ENCODE measurements at regions not wholly inside any gene's neighbourhood (a gene's known extent, or its start where the extent isn't known, plus 50 kb on each side); places are given as distances from the start of the nearest gene placed in this dataset.
A peak's percentile ranks its signal among the peaks of the same experiment; 100 is the strongest.
"Not testable (repeated sequence)": the region's sequence is repeated elsewhere in the genome, so short reads cannot be mapped to it uniquely, and the experiment has no call there.

- CTCF ChIA-PET = no interaction called here
- peaks cover 0 to 6% (median 0%) of the 10 kb centered on the region in 11 donors for H3K9me3 Mint-ChIP-seq
Measured at GRCh38 chr5:23136958-23137357, 283.8 kb upstream of the CDH12 start.

GRCh38 chr5:23132231-23132630, 279.1 kb upstream of the CDH12 start:
- no peak for DNase-seq
- no peak overlapping the region for H3K4me3 ChIP-seq (ENCODE audit: low read length)
- H3K4me1 Mint-ChIP-seq = no peaks in the 10 kb centered on the region
- no peak overlapping the region for H3K27ac ChIP-seq (ENCODE audit: low read depth, low read length)
- H3K27ac Mint-ChIP-seq = no peak overlapping the region
- peaks cover 0 to 19% (median 1%) of the 10 kb centered on the region in 11 donors for H3K9me3 Mint-ChIP-seq
- intact Hi-C loops (cut with micrococcal nuclease) = no loop called here
- H3K4me3 Mint-ChIP-seq = no peak overlapping the region
- POLR2A ChIA-PET = no interaction called here
- ATAC-seq = no peak
- CTCF ChIA-PET = interaction anchor here (0.6 kb wide), 1 partner anchor 19 kb away, joined by 3 read pairs; no protein-coding TSS in a partner anchor
- no peaks in the 10 kb centered on the region for H3K9me3 ChIP-seq (ENCODE audit: control insufficient read depth in 2 of 3, low read length in 3 of 3)
- no peaks in the 10 kb centered on the region for H3K36me3 Mint-ChIP-seq
- H3K4me1 ChIP-seq (ENCODE audit: control insufficient read depth in 2 of 2, insufficient read depth in 2 of 2, low read length in 2 of 2) = no peaks in the 10 kb centered on the region
- no peaks in the 10 kb centered on the region for H3K27me3 Mint-ChIP-seq
- no peaks in the 10 kb centered on the region for H3K36me3 ChIP-seq (ENCODE audit: control insufficient read depth in 2 of 3, insufficient read depth in 3 of 3, low read length in 3 of 3)
- no peaks in the 10 kb centered on the region for H3K27me3 ChIP-seq (ENCODE audit: control insufficient read depth in 2 of 2, insufficient read depth in 2 of 2, low read length in 2 of 2)

More at GRCh38 chr5:23136958-23137357, 283.8 kb upstream of the CDH12 start:
- Histone ChIP-seq H3K27ac (ENCODE audit: low read depth, low read length) (no peak overlapping the region), H3K27me3 (ENCODE audit: control insufficient read depth in 2 of 2, insufficient read depth in 2 of 2, low read length in 2 of 2) (no peaks in the 10 kb centered on the region), H3K4me1 (ENCODE audit: control insufficient read depth in 2 of 2, insufficient read depth in 2 of 2, low read length in 2 of 2) (no peaks in the 10 kb centered on the region), H3K36me3 (ENCODE audit: control insufficient read depth in 2 of 3, insufficient read depth in 3 of 3, low read length in 3 of 3) (no peaks in the 10 kb centered on the region), H3K4me3 (ENCODE audit: low read length) (no peak overlapping the region), H3K9me3 (ENCODE audit: control insufficient read depth in 2 of 3, low read length in 3 of 3) (no peaks in the 10 kb centered on the region)
- H3K4me3 Mint-ChIP-seq = no peak overlapping the region
- DNase-seq = no peak
- no peaks in the 10 kb centered on the region for H3K4me1 Mint-ChIP-seq
- H3K36me3 Mint-ChIP-seq = no peaks in the 10 kb centered on the region
- POLR2A ChIA-PET = no interaction called here
- no peaks in the 10 kb centered on the region for H3K27me3 Mint-ChIP-seq
- intact Hi-C loops (cut with micrococcal nuclease) = no loop called here
- H3K27ac Mint-ChIP-seq = no peak overlapping the region
- ATAC-seq = no peak

GRCh38 chr5:23112237-23112636, 259.1 kb upstream of the CDH12 start:
- Mint-ChIP-seq H3K36me3 (no peaks in the 10 kb centered on the region), H3K4me3 (no peak overlapping the region), H3K9me3 (peaks cover 0 to 23% (median 1%) of the 10 kb centered on the region in 11 donors), H3K4me1 (no peaks in the 10 kb centered on the region), H3K27ac (no peak overlapping the region), H3K27me3 (no peaks in the 10 kb centered on the region)
- POLR2A ChIA-PET = no interaction called here
- Histone ChIP-seq H3K36me3 (ENCODE audit: control insufficient read depth in 2 of 3, insufficient read depth in 3 of 3, low read length in 3 of 3) (no peaks in the 10 kb centered on the region), H3K4me3 (ENCODE audit: low read length) (no peak overlapping the region), H3K27ac (ENCODE audit: low read depth, low read length) (no peak overlapping the region), H3K27me3 (ENCODE audit: control insufficient read depth in 2 of 2, insufficient read depth in 2 of 2, low read length in 2 of 2) (no peaks in the 10 kb centered on the region), H3K9me3 (ENCODE audit: control insufficient read depth in 2 of 3, low read length in 3 of 3) (no peaks in the 10 kb centered on the region), H3K4me1 (ENCODE audit: control insufficient read depth in 2 of 2, insufficient read depth in 2 of 2, low read length in 2 of 2) (no peaks in the 10 kb centered on the region)
- intact Hi-C loops (cut with micrococcal nuclease) = no loop called here
- ATAC-seq (no peak), DNase-seq (no peak)
- CTCF ChIA-PET = no interaction called here

GRCh38 chr5:23105021-23105420, 251.9 kb upstream of the CDH12 start:
- ChIA-PET CTCF (no interaction called here), POLR2A (no interaction called here)
- H3K27me3 ChIP-seq (ENCODE audit: control insufficient read depth in 2 of 2, insufficient read depth in 2 of 2, low read length in 2 of 2) = no peaks in the 10 kb centered on the region
- Mint-ChIP-seq H3K27ac (no peak overlapping the region), H3K4me1 (no peaks in the 10 kb centered on the region), H3K9me3 (peaks cover 2 to 37% (median 15%) of the 10 kb centered on the region in 11 donors), H3K4me3 (no peak overlapping the region), H3K27me3 (no peaks in the 10 kb centered on the region), H3K36me3 (peaks cover 0 to 4% (median 0%) of the 10 kb centered on the region in 5 donors)
- H3K4me3 ChIP-seq (ENCODE audit: low read length) = no peak overlapping the region
- H3K9me3 ChIP-seq (ENCODE audit: control insufficient read depth in 2 of 3, low read length in 3 of 3) = peaks cover 0 to 9% (median 0%) of the 10 kb centered on the region in 3 experiments
- no peak for DNase-seq
- H3K27ac ChIP-seq (ENCODE audit: low read depth, low read length) = no peak overlapping the region
- H3K36me3 ChIP-seq (ENCODE audit: control insufficient read depth in 2 of 3, insufficient read depth in 3 of 3, low read length in 3 of 3) = no peaks in the 10 kb centered on the region
- no peaks in the 10 kb centered on the region for H3K4me1 ChIP-seq (ENCODE audit: control insufficient read depth in 2 of 2, insufficient read depth in 2 of 2, low read length in 2 of 2)
- intact Hi-C loops (cut with micrococcal nuclease) = no loop called here
- ATAC-seq = no peak

GRCh38 chr5:23103566-23103965, 250.4 kb upstream of the CDH12 start:
- Mint-ChIP-seq H3K4me1 (no peaks in the 10 kb centered on the region), H3K27me3 (no peaks in the 10 kb centered on the region), H3K4me3 (no peak overlapping the region), H3K27ac (no peak overlapping the region), H3K9me3 (peaks cover 2 to 29% (median 15%) of the 10 kb centered on the region in 11 donors), H3K36me3 (peaks cover 0 to 4% (median 0%) of the 10 kb centered on the region in 5 donors)
- H3K4me3 ChIP-seq (ENCODE audit: low read length) = no peak overlapping the region
- no peak for DNase-seq
- intact Hi-C loops (cut with micrococcal nuclease) = no loop called here
- POLR2A ChIA-PET = no interaction called here
- CTCF ChIA-PET = interaction anchor here (0.5 kb wide), 1 partner anchor 758 kb away, joined by 3 read pairs; no protein-coding TSS in a partner anchor
- no peaks in the 10 kb centered on the region for H3K4me1 ChIP-seq (ENCODE audit: control insufficient read depth in 2 of 2, insufficient read depth in 2 of 2, low read length in 2 of 2)
- no peak for ATAC-seq
- H3K9me3 ChIP-seq (ENCODE audit: control insufficient read depth in 2 of 3, low read length in 3 of 3) = peaks cover 0 to 9% (median 0%) of the 10 kb centered on the region in 3 experiments
- H3K27ac ChIP-seq (ENCODE audit: low read depth, low read length) = no peak overlapping the region
- H3K27me3 ChIP-seq (ENCODE audit: control insufficient read depth in 2 of 2, insufficient read depth in 2 of 2, low read length in 2 of 2) = no peaks in the 10 kb centered on the region
- no peaks in the 10 kb centered on the region for H3K36me3 ChIP-seq (ENCODE audit: control insufficient read depth in 2 of 3, insufficient read depth in 3 of 3, low read length in 3 of 3)

- H3K36me3 Mint-ChIP-seq; H3K4me3 ChIP-seq (ENCODE audit: low read length); H3K9me3 ChIP-seq (ENCODE audit: control insufficient read depth in 2 of 3, low read length in 3 of 3); POLR2A ChIA-PET; DNase-seq; H3K27me3 ChIP-seq (ENCODE audit: control insufficient read depth in 2 of 2, insufficient read depth in 2 of 2, low read length in 2 of 2); H3K36me3 ChIP-seq (ENCODE audit: control insufficient read depth in 2 of 3, insufficient read depth in 3 of 3, low read length in 3 of 3); H3K27me3 Mint-ChIP-seq; H3K4me1 ChIP-seq (ENCODE audit: control insufficient read depth in 2 of 2, insufficient read depth in 2 of 2, low read length in 2 of 2); H3K4me1 Mint-ChIP-seq; H3K27ac ChIP-seq (ENCODE audit: low read depth, low read length); CTCF ChIA-PET; H3K4me3 Mint-ChIP-seq; intact Hi-C loops (cut with micrococcal nuclease); H3K27ac Mint-ChIP-seq; ATAC-seq: not testable (repeated sequence)
- H3K9me3 Mint-ChIP-seq = peaks cover 0 to 20% (median 3%) of the 10 kb centered on the region in 11 donors
Measured at GRCh38 chr5:23095418-23095817, 242.3 kb upstream of the CDH12 start.

- Histone ChIP-seq H3K27ac (ENCODE audit: low read depth, low read length) (no peak overlapping the region), H3K9me3 (ENCODE audit: control insufficient read depth in 2 of 3, low read length in 3 of 3) (peaks cover 0 to 3% (median 0%) of the 10 kb centered on the region in 3 experiments), H3K4me1 (ENCODE audit: control insufficient read depth in 2 of 2, insufficient read depth in 2 of 2, low read length in 2 of 2) (no peaks in the 10 kb centered on the region), H3K36me3 (ENCODE audit: control insufficient read depth in 2 of 3, insufficient read depth in 3 of 3, low read length in 3 of 3) (no peaks in the 10 kb centered on the region), H3K27me3 (ENCODE audit: control insufficient read depth in 2 of 2, insufficient read depth in 2 of 2, low read length in 2 of 2) (no peaks in the 10 kb centered on the region), H3K4me3 (ENCODE audit: low read length) (no peak overlapping the region)
- no peaks in the 10 kb centered on the region for H3K4me1 Mint-ChIP-seq
- ATAC-seq = no peak
- H3K27me3 Mint-ChIP-seq = no peaks in the 10 kb centered on the region
- DNase-seq = no peak
- peaks cover 0 to 29% (median 8%) of the 10 kb centered on the region in 11 donors for H3K9me3 Mint-ChIP-seq
- ChIA-PET POLR2A (no interaction called here), CTCF (no interaction called here)
- peak overlapping the region in 1 of 9 donors; percentile 12 for H3K27ac Mint-ChIP-seq
- intact Hi-C loops (cut with micrococcal nuclease) = no loop called here
- no peak overlapping the region for H3K4me3 Mint-ChIP-seq
- H3K36me3 Mint-ChIP-seq = no peaks in the 10 kb centered on the region
Measured at GRCh38 chr5:23089286-23089685, 236.1 kb upstream of the CDH12 start.
